SK-N-MC (cell line): ENCODE measurements at regions not wholly inside any gene's neighbourhood (a gene's known extent, or its start where the extent isn't known, plus 50 kb on each side); places are given as distances from the start of the nearest gene placed in this dataset.

Experiments
- EZH2 ChIP-seq: fragments of 200-600 bp; sonication (generic); IDR thresholded peaks from one replicate; pipeline ENCODE4 v1.6.1; 2017; ENCODE audit warnings: antibody characterized with exemption
- FOXP2 ChIP-seq: optimal IDR thresholded peaks from 2 replicates; pipeline ENCODE3; 2011; ENCODE audit warnings: mild to moderate bottlenecking, moderate library complexity; ENCODE audit not compliant: insufficient read depth; ENCODE audit errors: extremely low read length, control extremely low read depth
- POLR2AphosphoS5 ChIP-seq: IDR thresholded peaks from 2 replicates; pipeline ENCODE4 v1.6.1; 2012; ENCODE audit warnings: mild to moderate bottlenecking, low read depth, low read length, borderline replicate concordance

GRCh38 chr21:27526451-27526850 lies 559.6 kb upstream of the ADAMTS5 start:
- TF ChIP-seq POLR2AphosphoS5, result no peak
- TF ChIP-seq EZH2, result no peak
- TF ChIP-seq FOXP2, result no peak
